ENCODE measurements at regions not wholly inside any gene's neighbourhood (a gene's known extent, or its start where the extent isn't known, plus 50 kb on each side); places are given as distances from the start of the nearest gene placed in this dataset.
"Not testable (repeated sequence)": the region's sequence is repeated elsewhere in the genome, so short reads cannot be mapped to it uniquely, and the experiment has no call there.

- DNase-seq, result no peak
These were observed 799.6 kb downstream of the KCNJ3 start for GRCh38 chr2:155498106-155498505.

- DNase-seq, result no peak
These were observed 796.2 kb downstream of the KCNJ3 start for GRCh38 chr2:155494744-155495143.

GRCh38 chr2:155485141-155485842, 786.8 kb downstream of the KCNJ3 start:
- DNase-seq, result peak; percentile 65

GRCh38 chr2:155481141-155481540, 782.6 kb downstream of the KCNJ3 start:
- no peak for DNase-seq

GRCh38 chr2:155472018-155472417, 773.5 kb downstream of the KCNJ3 start:
- not testable (repeated sequence) for DNase-seq

- no peak for DNase-seq
These were observed 757.7 kb downstream of the KCNJ3 start for GRCh38 chr2:155456222-155456621.

- DNase-seq, result peak; percentile 37
These were observed 744.4 kb downstream of the KCNJ3 start for GRCh38 chr2:155442755-155443372.

- no peak for DNase-seq
These were observed 743.6 kb downstream of the KCNJ3 start for GRCh38 chr2:155442088-155442487.

GRCh38 chr2:155431004-155431507, 732.6 kb downstream of the KCNJ3 start:
- no peak for DNase-seq

- DNase-seq, result no peak
These were observed 729.0 kb downstream of the KCNJ3 start for GRCh38 chr2:155427470-155427869.

GRCh38 chr2:155424518-155424917, 726.0 kb downstream of the KCNJ3 start:
- no peak for DNase-seq

- DNase-seq, result no peak
These were observed 720.3 kb downstream of the KCNJ3 start for GRCh38 chr2:155418753-155419152.

GRCh38 chr2:155412598-155412997, 714.1 kb downstream of the KCNJ3 start:
- DNase-seq, result peak; percentile 5

- DNase-seq, result peak; percentile 35
These were observed 706.0 kb downstream of the KCNJ3 start for GRCh38 chr2:155404433-155405002.

GRCh38 chr2:155393406-155393805, 694.9 kb downstream of the KCNJ3 start:
- no peak for DNase-seq

GRCh38 chr2:155391613-155392130, 693.2 kb downstream of the KCNJ3 start:
- DNase-seq, result no peak

- no peak for DNase-seq
These were observed 690.7 kb downstream of the KCNJ3 start for GRCh38 chr2:155389224-155389623.

- no peak for DNase-seq
These were observed 686.1 kb downstream of the KCNJ3 start for GRCh38 chr2:155384555-155385123.

- DNase-seq, result peak; percentile 76
These were observed 684.3 kb downstream of the KCNJ3 start for GRCh38 chr2:155382776-155383175.

- no peak for DNase-seq
These were observed 682.9 kb downstream of the KCNJ3 start for GRCh38 chr2:155381436-155381835.

GRCh38 chr2:155379494-155379893, 681.0 kb downstream of the KCNJ3 start:
- no peak for DNase-seq

GRCh38 chr2:155377931-155378444, 679.5 kb downstream of the KCNJ3 start:
- peak; percentile 4 for DNase-seq

- DNase-seq, result peak; percentile 66
These were observed 678.8 kb downstream of the KCNJ3 start for GRCh38 chr2:155377266-155377680.

Measured in DMS53 (cell line).